ENCODE measurements at regions not wholly inside any gene's neighbourhood (a gene's known extent, or its start where the extent isn't known, plus 50 kb on each side); places are given as distances from the start of the nearest gene placed in this dataset.

DNA sequence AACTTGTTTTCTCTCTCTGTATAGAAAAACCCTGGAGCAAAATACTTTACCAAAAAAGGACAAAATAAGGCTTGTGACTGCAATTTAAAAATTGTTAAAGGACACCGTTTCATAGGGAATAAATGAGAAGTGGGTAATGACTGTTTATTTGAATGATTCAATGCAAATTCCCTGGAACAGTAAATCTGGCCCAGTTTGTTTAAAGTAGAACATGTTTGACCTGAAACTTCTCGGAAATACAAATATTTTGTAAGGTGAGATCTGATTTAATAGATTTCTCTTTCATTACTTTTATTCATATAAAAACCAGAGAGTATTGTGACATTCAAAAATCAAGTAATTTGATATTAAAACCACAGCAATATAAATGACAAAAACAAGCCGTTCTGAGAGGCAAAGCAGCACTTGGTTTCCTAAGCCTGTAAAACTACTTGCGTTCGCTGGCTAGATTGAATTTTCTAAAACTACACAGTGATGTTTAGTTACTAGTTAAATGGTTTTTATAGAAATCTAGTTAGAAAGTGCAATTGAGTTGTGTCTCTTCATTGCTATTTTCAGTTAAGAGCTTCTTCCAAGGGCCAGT is 76.8 kb upstream of the PITRM1 start:
- Mint-ChIP-seq H3K27ac (no peak overlapping the region), H3K9me3 (ENCODE audit: low read depth) (no peaks in the 10 kb centered on the region), H3K4me1 (no peaks in the 10 kb centered on the region), H3K4me3 (no peak overlapping the region), H3K27me3 (peaks cover 33% of the 10 kb centered on the region), H3K36me3 (ENCODE audit: low read depth) (no peaks in the 10 kb centered on the region)
- ChIA-PET CTCF (no interaction called here), POLR2A (no interaction called here)
- ATAC-seq: no peak
- no peak for DNase-seq
- intact Hi-C loops (cut with DNase I, micrococcal nuclease): no loop called here

DNA sequence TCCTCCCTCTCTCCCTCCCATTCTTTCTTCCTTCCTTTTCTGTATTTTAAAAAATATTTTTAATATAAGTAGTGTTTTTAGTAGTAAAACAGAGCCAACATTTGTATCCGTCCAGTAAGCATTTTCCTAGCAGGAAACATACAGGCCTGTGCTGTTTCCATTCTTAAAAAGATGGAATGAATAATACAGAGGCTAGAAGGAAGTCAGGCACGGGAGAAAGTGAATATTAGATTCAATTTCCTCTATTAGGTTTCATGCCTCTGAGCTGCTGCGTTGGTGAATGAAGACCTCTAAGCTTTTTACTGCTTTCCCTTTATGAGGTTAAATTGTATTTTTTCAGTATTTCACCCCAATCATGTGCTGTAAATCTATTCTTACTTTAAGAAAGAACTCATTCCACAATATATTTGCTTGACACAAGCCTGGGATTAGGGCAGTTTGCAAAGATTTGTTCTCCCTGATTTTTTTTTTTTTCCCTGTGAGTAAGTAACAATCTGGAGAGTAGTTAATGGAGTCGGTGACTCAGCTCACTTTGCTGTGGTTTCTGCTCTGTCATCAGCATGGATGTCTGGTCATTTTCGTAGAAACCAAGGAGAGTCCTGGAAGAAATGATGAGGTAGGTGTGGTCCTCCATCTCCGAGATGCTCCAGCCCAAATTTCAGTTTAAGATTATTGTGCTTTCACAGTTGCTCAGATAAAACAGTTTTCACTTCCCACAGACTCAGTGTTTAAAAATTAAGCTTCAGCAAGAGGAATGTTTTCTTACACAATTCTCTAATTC is 76.1 kb upstream of the PITRM1 start:
- H3K36me3 Mint-ChIP-seq (ENCODE audit: low read depth): no peaks in the 10 kb centered on the region
- ATAC-seq: no peak

DNA sequence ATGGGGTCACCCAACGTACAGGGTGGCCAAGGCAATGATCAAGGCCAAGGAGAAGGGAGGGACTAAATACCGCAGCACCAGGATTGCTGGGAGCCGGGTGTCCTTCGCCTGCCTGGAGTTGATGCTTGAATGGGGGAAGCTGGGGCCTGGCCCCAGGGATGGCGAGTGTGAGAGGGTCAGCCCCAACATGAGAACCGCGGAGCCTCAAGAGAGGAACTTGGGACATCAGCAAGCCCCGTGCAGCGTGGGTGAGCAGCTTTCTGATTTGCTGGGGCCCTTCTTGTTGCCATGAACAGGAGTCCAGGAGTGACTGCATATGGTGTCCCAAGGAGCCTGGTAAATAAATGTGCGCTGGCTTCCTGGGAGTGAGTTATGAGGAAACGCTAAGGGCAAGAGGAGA is 72.8 kb upstream of the PITRM1 start:
- ATAC-seq: no peak
- no peaks in the 10 kb centered on the region for H3K4me1 Mint-ChIP-seq

More for the DNA sequence above, 76.1 kb upstream of the PITRM1 start:
- intact Hi-C loops (cut with DNase I, micrococcal nuclease): no loop called here
- no peak for DNase-seq
- Mint-ChIP-seq H3K27ac (no peak overlapping the region), H3K4me1 (no peaks in the 10 kb centered on the region), H3K9me3 (ENCODE audit: low read depth) (no peaks in the 10 kb centered on the region), H3K27me3 (peaks cover 31% of the 10 kb centered on the region), H3K4me3 (no peak overlapping the region)
- CTCF ChIA-PET: interaction anchor here (0.6 kb wide), 2 partner anchors 13 to 1308 kb away, joined by 3 read pairs; no protein-coding TSS in a partner anchor
- POLR2A ChIA-PET: no interaction called here

DNA sequence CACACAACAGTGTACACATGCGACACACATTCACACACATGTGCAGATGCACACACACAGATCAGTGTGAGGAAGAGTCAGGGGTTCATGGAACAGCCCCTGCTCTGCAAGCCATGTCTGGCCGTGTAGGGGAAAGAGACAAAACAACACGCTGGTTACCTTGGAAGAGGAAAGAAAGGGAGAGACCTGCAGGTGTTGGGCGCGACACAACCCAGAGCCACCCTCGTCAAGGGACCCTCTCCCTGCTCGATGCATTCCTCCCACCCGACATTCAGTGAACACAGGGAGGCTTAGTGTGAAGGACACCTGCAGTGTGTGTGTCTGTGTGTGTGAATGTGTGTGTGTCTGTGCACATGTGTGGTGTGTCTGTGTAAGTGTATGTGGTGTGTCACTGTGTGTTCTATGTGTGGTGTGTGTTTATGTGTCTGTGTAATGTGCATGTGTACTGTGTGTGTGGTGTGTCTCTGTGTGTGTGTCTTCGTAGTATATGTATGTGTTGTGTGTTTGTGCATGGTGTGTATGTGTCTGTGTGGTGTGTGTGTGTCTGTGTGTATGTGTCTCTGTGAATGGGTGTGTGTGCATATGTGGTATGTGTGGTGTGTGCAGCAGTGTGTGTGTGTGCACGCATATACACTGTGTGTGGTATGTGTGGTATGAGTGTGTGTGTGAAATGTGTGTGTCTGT is 69.5 kb upstream of the PITRM1 start:
- Mint-ChIP-seq H3K9me3 (ENCODE audit: low read depth) (no peaks in the 10 kb centered on the region), H3K27ac (no peak overlapping the region), H3K27me3 (peaks cover 16% of the 10 kb centered on the region), H3K4me3 (no peak overlapping the region), H3K4me1 (peaks cover 2% of the 10 kb centered on the region), H3K36me3 (ENCODE audit: low read depth) (no peaks in the 10 kb centered on the region)
- ChIA-PET CTCF (interaction anchor here (2.2 kb wide), 1 partner anchor 1410 kb away, joined by 5 read pairs; no protein-coding TSS in a partner anchor), POLR2A (no interaction called here)
- no peak for DNase-seq
- ATAC-seq: no peak
- intact Hi-C loops (cut with DNase I, micrococcal nuclease): no loop called here

More for the DNA sequence above, 72.8 kb upstream of the PITRM1 start:
- POLR2A ChIA-PET: no interaction called here
- Mint-ChIP-seq H3K36me3 (ENCODE audit: low read depth) (no peaks in the 10 kb centered on the region), H3K27ac (no peak overlapping the region), H3K4me3 (no peak overlapping the region), H3K27me3 (peaks cover 14% of the 10 kb centered on the region), H3K9me3 (ENCODE audit: low read depth) (no peaks in the 10 kb centered on the region)
- CTCF ChIA-PET: interaction anchor here (0.7 kb wide), 1 partner anchor 45 kb away, joined by 4 read pairs; no protein-coding TSS in a partner anchor
- intact Hi-C loops (cut with DNase I, micrococcal nuclease): no loop called here
- DNase-seq: no peak

DNA sequence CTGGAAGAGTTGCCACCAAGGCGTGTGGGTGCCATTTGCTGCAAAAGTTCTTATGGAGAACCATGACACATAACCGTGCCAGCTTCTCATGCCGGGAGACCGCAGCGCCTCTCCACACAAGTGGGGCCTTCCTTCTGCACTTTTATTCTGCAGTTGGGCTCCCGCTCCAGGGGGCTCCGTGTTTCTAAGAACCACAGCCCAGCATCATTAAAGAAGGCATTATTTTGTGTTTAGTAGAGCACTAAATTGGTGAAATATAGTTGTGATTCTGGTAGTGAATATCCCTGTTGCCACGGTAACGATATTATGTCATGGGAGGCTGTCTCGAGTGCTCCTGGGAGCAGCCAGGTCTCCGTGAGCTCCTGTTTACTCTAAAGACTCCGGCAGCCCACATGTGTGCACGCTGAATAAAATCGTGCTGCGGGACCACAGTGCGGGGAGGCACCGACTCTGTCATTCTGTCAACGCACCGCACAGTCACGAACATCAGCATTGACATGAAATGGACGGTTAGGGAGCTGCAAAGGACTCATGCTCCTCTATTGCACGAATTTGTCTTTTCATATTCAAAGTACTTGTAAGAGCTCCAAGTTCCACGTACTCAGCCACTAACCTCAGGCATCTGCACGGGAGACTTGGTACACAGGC is 68.8 kb upstream of the PITRM1 start:
- peaks cover 18% of the 10 kb centered on the region for H3K27me3 Mint-ChIP-seq
- no peak for ATAC-seq
- H3K36me3 Mint-ChIP-seq (ENCODE audit: low read depth): no peaks in the 10 kb centered on the region
- H3K4me1 Mint-ChIP-seq: peaks cover 2% of the 10 kb centered on the region
- intact Hi-C loops (cut with DNase I, micrococcal nuclease): no loop called here
- H3K9me3 Mint-ChIP-seq (ENCODE audit: low read depth): no peaks in the 10 kb centered on the region
- CTCF ChIA-PET: interaction anchor here (1.6 to 2.2 kb wide), 2 partner anchors 10 to 1411 kb away, joined by 5 to 7 read pairs; no protein-coding TSS in a partner anchor
- POLR2A ChIA-PET: no interaction called here
- H3K4me3 Mint-ChIP-seq: no peak overlapping the region
- no peak for DNase-seq
- H3K27ac Mint-ChIP-seq: no peak overlapping the region

DNA sequence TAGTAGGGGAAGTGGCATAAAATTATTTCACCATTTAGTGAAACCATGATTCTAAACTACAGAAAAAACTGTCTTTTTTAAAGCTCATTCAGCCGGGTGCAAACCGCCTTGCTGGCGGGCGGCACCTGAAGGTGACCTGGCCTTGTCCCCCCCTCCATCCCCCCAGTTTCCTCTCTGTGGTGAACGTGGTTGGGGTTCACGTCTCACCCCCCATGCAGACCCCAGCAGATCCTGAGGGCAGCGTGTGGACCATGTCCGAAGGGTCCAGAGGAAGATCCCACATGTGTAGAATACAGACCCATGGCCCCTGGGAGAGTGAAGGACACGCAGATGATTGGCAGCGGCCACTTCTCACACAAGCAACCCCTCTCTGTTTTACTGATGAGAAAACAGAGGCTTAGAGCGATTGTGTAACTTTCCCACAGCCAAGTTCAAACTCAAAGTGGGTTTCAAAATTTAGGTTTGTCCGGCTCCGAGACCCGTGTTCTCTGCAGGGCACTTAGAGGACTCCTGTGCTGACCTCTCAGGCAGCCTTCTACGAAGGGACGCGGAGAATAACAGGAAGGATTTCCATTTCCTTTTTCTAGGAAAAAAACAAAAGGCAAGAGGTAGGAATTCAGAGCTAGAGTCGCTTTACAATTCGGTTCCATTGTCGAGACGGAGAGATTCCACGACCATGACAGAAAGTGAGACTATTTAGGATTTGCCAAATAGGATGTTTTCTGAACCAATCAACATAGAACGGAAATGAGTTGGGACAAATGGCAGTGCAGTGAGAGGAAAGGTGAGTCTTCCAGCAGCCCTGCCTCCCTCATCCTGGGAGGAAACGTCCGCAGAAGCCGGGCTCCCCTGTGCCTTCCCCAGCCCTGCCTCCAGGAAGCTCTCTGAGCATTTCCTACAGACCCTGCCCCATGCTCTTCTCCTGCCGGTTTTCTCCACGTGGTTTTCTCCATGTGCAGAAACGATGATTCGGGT is 67.6 kb upstream of the PITRM1 start:
- Mint-ChIP-seq H3K36me3 (ENCODE audit: low read depth) (no peaks in the 10 kb centered on the region), H3K4me3 (no peak overlapping the region), H3K27ac (no peak overlapping the region), H3K27me3 (peaks cover 20% of the 10 kb centered on the region), H3K9me3 (ENCODE audit: low read depth) (no peaks in the 10 kb centered on the region), H3K4me1 (peaks cover 2% of the 10 kb centered on the region)
- POLR2A ChIA-PET: no interaction called here
- no peak for DNase-seq
- peak; percentile 16 for ATAC-seq
- CTCF ChIA-PET: interaction anchor here (0.7 to 2.2 kb wide), 11 partner anchors 10 to 1418 kb away, joined by 3 to 8 read pairs (median 4); no protein-coding TSS in a partner anchor
- intact Hi-C loops (cut with DNase I, micrococcal nuclease): loop anchor here (1.0 to 5.0 kb wide), 5 partner anchors 541 to 1527 kb away; no protein-coding TSS in a partner anchor

DNA sequence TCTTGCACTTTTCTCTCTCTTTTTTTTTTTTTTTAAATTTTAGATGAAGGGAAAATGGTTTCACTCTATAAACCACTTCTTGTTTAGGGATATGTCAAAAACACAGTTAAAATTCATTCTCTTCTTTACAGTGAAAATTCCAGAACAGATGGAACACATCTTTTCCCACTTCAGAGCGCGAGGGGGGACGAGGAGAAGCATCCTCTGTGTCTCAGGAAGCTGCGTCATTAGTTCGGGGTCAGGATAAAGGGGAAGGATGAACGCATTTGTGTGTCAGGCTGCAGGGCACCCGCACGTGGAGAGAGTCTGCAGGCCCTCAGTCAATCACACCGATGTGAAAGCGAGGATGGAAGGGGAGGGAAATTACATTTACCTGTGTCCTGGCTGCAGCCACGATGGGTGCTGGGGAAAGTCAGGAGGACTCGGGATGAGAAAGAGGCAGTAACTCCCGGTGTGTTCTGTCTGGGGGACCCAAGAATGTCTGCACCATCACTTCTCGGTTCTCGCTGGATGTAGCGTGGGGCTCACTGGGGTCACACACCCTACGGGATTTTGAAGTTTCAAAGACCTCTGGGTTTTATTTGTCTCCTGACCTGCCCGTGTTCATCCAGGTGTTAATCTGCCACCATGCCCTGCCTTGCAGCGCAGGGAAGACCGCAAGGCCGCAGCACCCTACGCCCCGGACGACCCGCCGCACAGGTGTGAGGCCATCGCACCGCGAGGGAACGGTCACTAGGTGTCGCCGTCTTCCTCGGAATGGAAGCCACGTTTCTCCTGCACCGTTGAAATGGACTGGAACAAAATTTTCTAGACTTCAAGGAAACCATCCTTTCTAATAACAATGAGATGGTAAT is 66.7 kb upstream of the PITRM1 start:
- CTCF ChIA-PET: interaction anchor here (0.7 to 2.2 kb wide), 12 partner anchors 11 to 1419 kb away, joined by 3 to 8 read pairs (median 4); no protein-coding TSS in a partner anchor
- POLR2A ChIA-PET: no interaction called here
- peaks cover 23% of the 10 kb centered on the region for H3K27me3 Mint-ChIP-seq
- no peak overlapping the region for H3K27ac Mint-ChIP-seq
- intact Hi-C loops (cut with DNase I, micrococcal nuclease): loop anchor here (1.0 to 5.0 kb wide), 5 partner anchors 542 to 1528 kb away; no protein-coding TSS in a partner anchor
- peak; percentile 85 for DNase-seq
- H3K4me1 Mint-ChIP-seq: peaks cover 2% of the 10 kb centered on the region
- H3K4me3 Mint-ChIP-seq: no peak overlapping the region
- H3K36me3 Mint-ChIP-seq (ENCODE audit: low read depth): no peaks in the 10 kb centered on the region
- ATAC-seq: peak; percentile 93
- no peaks in the 10 kb centered on the region for H3K9me3 Mint-ChIP-seq (ENCODE audit: low read depth)

DNA sequence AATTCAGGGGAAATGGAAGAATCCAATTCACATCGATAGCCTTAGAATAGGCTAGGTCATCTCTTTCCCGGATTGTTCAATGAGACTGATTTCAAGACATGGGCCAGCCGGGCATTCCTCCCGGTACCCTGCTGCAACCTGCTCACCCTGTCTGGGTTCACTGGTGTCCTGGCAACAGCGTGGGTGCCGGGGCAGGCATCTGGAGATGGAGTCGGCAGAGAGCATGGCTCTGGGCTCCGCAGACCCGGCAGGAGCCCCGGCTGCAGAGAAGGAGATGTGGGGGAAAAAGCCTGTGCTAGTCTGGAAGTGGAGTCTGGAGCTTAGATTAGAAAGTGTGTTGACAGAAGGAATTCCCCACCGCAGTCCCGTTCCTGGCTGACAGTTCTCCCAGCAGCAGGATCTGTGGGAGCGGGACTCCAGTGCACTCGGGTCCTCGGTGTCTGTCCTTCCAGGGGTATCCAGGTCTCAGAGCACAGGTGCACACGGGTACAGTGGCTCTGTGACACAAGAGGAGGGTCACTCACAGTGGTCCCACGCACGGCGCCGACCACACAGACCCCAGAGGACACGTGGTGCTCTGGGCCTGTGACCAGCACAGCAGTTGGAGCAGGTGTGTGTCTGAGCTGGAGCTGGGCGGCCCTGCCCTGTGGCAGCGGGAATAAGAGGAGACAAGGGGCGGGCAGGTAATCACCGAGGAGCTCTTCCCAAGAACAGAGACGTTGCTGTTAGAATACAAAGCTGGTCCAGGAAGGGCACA is 65.7 kb upstream of the PITRM1 start:
- intact Hi-C loops (cut with DNase I, micrococcal nuclease): loop anchor here (2.0 to 5.0 kb wide), 3 partner anchors 543 to 1529 kb away; no protein-coding TSS in a partner anchor
- CTCF ChIA-PET: interaction anchor here (0.7 to 1.7 kb wide), 4 partner anchors 17 to 329 kb away, joined by 3 to 5 read pairs (median 4); no protein-coding TSS in a partner anchor
- Mint-ChIP-seq H3K4me1 (peaks cover 2% of the 10 kb centered on the region), H3K27ac (no peak overlapping the region), H3K27me3 (peaks cover 25% of the 10 kb centered on the region), H3K36me3 (ENCODE audit: low read depth) (no peaks in the 10 kb centered on the region), H3K9me3 (ENCODE audit: low read depth) (no peaks in the 10 kb centered on the region), H3K4me3 (no peak overlapping the region)
- POLR2A ChIA-PET: no interaction called here
- ATAC-seq (no peak), DNase-seq (no peak)

DNA sequence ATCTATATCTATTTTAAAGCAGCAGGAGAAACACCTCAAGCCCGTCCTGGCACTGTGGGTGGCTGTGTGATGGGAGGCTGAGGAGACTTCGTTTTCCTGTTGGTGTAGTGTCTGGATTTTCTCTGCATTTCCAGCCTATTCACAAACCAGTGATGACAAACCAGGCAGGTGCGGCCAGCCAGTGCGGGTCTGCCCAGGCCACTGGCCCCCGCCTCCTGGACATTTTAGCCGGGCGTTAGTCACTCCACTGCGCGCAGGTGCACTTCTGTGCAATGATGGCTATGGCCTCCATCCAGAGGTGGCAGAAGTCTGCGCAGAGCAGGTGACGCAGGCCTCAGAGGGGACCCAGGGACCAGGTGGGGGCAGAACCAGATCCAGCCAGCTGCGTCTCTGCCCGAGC is 64.9 kb upstream of the PITRM1 start:
- Mint-ChIP-seq H3K36me3 (ENCODE audit: low read depth) (no peaks in the 10 kb centered on the region), H3K4me1 (peaks cover 2% of the 10 kb centered on the region), H3K27ac (no peak overlapping the region), H3K9me3 (ENCODE audit: low read depth) (no peaks in the 10 kb centered on the region), H3K4me3 (no peak overlapping the region), H3K27me3 (peaks cover 27% of the 10 kb centered on the region)
- no peak for ATAC-seq
- no peak for DNase-seq
- intact Hi-C loops (cut with DNase I, micrococcal nuclease): loop anchor here in 1 of 2 experiments (5.0 kb wide), 2 partner anchors 545 to 1530 kb away; no protein-coding TSS in a partner anchor
- ChIA-PET CTCF (no interaction called here), POLR2A (no interaction called here)

Measured in activated CD4-positive, alpha-beta T cell treated with anti-CD3 and anti-CD28 coated beads for 36 hours (primary cell).